ENCODE measurements at regions not wholly inside any gene's neighbourhood (a gene's known extent, or its start where the extent isn't known, plus 50 kb on each side); places are given as distances from the start of the nearest gene placed in this dataset.

DNA sequence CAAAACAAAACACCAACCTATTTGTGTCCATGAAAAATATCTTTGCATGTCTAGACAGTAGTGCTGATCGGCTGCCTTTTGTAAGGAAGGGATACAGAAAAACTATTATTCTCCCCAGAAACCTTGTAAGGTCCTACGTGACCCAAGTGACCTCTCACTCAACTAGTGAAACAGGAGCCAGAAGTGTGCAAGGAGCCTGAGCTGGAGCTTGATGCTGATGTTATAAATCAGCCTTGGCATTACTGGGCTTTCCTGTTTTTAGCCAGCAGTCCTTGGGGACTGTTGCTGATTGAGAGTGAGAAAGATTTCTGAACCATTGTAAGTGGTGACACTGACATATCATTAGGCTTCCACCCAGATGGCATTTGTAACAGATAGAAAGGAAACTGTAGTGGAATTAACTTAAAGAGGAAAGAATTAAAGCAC, 100.8 kb upstream of the LIMCH1 start:
- no peak overlapping the region for H3K4me3 ChIP-seq (replicated peaks; ENCODE audit: insufficient read depth, low read length)
- no peak overlapping the region for H3K27ac ChIP-seq (replicated peaks)
- DNase-seq (ENCODE audit: low read depth in 1 of 2, low spot score in 1 of 2), result no peak
- TF ChIP-seq, protein P1, sequence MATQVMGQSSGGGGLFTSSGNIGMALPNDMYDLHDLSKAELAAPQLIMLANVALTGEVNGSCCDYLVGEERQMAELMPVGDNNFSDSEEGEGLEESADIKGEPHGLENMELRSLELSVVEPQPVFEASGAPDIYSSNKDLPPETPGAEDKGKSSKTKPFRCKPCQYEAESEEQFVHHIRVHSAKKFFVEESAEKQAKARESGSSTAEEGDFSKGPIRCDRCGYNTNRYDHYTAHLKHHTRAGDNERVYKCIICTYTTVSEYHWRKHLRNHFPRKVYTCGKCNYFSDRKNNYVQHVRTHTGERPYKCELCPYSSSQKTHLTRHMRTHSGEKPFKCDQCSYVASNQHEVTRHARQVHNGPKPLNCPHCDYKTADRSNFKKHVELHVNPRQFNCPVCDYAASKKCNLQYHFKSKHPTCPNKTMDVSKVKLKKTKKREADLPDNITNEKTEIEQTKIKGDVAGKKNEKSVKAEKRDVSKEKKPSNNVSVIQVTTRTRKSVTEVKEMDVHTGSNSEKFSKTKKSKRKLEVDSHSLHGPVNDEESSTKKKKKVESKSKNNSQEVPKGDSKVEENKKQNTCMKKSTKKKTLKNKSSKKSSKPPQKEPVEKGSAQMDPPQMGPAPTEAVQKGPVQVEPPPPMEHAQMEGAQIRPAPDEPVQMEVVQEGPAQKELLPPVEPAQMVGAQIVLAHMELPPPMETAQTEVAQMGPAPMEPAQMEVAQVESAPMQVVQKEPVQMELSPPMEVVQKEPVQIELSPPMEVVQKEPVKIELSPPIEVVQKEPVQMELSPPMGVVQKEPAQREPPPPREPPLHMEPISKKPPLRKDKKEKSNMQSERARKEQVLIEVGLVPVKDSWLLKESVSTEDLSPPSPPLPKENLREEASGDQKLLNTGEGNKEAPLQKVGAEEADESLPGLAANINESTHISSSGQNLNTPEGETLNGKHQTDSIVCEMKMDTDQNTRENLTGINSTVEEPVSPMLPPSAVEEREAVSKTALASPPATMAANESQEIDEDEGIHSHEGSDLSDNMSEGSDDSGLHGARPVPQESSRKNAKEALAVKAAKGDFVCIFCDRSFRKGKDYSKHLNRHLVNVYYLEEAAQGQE (IDR thresholded peaks at IDR 0.05; ENCODE audit: insufficient replicate concordance, low read depth), result no peak
- TF ChIP-seq POLR2AphosphoS5 (IDR thresholded peaks at IDR 0.05; ENCODE audit: low read depth) (no peak), GABPA (IDR thresholded peaks at IDR 0.05; ENCODE audit: low read depth) (no peak), SPI1 (IDR thresholded peaks at IDR 0.05; ENCODE audit: borderline replicate concordance, low read depth) (no peak)
- TF ChIP-seq, protein P2, sequence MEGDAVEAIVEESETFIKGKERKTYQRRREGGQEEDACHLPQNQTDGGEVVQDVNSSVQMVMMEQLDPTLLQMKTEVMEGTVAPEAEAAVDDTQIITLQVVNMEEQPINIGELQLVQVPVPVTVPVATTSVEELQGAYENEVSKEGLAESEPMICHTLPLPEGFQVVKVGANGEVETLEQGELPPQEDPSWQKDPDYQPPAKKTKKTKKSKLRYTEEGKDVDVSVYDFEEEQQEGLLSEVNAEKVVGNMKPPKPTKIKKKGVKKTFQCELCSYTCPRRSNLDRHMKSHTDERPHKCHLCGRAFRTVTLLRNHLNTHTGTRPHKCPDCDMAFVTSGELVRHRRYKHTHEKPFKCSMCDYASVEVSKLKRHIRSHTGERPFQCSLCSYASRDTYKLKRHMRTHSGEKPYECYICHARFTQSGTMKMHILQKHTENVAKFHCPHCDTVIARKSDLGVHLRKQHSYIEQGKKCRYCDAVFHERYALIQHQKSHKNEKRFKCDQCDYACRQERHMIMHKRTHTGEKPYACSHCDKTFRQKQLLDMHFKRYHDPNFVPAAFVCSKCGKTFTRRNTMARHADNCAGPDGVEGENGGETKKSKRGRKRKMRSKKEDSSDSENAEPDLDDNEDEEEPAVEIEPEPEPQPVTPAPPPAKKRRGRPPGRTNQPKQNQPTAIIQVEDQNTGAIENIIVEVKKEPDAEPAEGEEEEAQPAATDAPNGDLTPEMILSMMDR (IDR thresholded peaks at IDR 0.05; ENCODE audit: insufficient read depth, low read length), result no peak
- H3K27me3 ChIP-seq (ENCODE audit: insufficient read depth, poor library complexity, severe bottlenecking), result no peaks in the 10 kb centered on the region

DNA sequence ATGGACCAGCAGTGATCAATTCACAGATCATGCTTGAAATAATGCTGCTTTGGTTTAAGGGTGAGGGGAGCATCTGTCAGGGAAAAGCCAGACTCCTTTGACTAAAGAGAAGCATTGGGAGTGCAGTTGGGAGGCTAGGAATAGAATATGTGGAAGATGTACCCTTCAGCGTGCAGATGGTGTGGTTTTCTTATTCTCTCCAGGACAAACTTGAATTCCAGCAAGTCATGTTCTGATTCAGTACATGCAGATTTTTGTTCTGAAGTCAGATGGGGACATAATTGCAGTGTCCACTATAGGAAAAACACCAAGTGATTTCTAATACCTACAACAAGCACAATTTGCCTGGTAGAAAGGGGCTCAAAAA, 99.0 kb upstream of the LIMCH1 start:
- Histone ChIP-seq H3K27me3 (ENCODE audit: insufficient read depth, poor library complexity, severe bottlenecking) (no peaks in the 10 kb centered on the region), H3K27ac (replicated peaks) (no peak overlapping the region), H3K4me3 (replicated peaks; ENCODE audit: insufficient read depth, low read length) (no peak overlapping the region)
- no peak for DNase-seq (ENCODE audit: low read depth in 1 of 2, low spot score in 1 of 2)
- TF ChIP-seq, protein P2 (IDR thresholded peaks at IDR 0.05; ENCODE audit: insufficient read depth, low read length), result no peak
- TF ChIP-seq GABPA (IDR thresholded peaks at IDR 0.05; ENCODE audit: low read depth), result no peak
- TF ChIP-seq SPI1 (IDR thresholded peaks at IDR 0.05; ENCODE audit: borderline replicate concordance, low read depth), result no peak
- TF ChIP-seq, protein P1 (IDR thresholded peaks at IDR 0.05; ENCODE audit: insufficient replicate concordance, low read depth), result no peak
- no peak for TF ChIP-seq POLR2AphosphoS5 (IDR thresholded peaks at IDR 0.05; ENCODE audit: low read depth)

DNA sequence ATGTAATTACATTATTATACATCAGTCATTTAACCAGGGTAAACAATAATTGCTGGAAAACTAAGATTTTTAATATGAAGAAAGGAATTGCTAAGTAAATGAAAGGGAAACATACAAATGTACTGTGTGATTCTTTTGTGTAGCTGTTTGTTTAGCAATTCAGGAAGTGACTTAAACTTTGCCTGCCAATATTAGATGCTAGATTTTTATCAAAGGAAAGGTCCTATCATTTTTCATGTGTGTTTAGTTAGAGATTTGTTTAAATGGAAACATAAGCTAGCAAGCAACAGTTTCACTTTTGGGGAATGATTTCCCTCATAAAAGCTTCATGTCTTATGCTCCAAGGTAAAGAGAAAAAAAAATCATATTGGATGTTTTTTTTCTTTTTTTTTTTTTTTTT, 95.1 kb upstream of the LIMCH1 start:
- peaks cover 2% of the 10 kb centered on the region for H3K27me3 ChIP-seq (ENCODE audit: insufficient read depth, poor library complexity, severe bottlenecking)
- TF ChIP-seq, protein P1 (IDR thresholded peaks at IDR 0.05; ENCODE audit: insufficient replicate concordance, low read depth), result no peak
- TF ChIP-seq SPI1 (IDR thresholded peaks at IDR 0.05; ENCODE audit: borderline replicate concordance, low read depth) (no peak), GABPA (IDR thresholded peaks at IDR 0.05; ENCODE audit: low read depth) (no peak), POLR2AphosphoS5 (IDR thresholded peaks at IDR 0.05; ENCODE audit: low read depth) (no peak)
- TF ChIP-seq, protein P2 (IDR thresholded peaks at IDR 0.05; ENCODE audit: insufficient read depth, low read length), result no peak
- DNase-seq (ENCODE audit: low read depth in 1 of 2, low spot score in 1 of 2), result no peak
- no peak overlapping the region for H3K4me3 ChIP-seq (replicated peaks; ENCODE audit: insufficient read depth, low read length)
- H3K27ac ChIP-seq (replicated peaks), result no peak overlapping the region

Data from HL-60 (cell line).